GM18951 (cell line): ENCODE measurements at regions not wholly inside any gene's neighbourhood (a gene's known extent, or its start where the extent isn't known, plus 50 kb on each side); places are given as distances from the start of the nearest gene placed in this dataset.
"Not testable (repeated sequence)": the region's sequence is repeated elsewhere in the genome, so short reads cannot be mapped to it uniquely, and the experiment has no call there.

Experiments
- in situ Hi-C: fragments of 300-500 bp; cut with MboI; formaldehyde crosslinking; loops from one replicate; pipeline ENCODE4 v1.12.0; 2022; ENCODE audit warnings: low sequenced_read_pairs, mixed read lengths, inconsistent platforms; ENCODE audit not compliant: unreplicated experiment

DNA sequence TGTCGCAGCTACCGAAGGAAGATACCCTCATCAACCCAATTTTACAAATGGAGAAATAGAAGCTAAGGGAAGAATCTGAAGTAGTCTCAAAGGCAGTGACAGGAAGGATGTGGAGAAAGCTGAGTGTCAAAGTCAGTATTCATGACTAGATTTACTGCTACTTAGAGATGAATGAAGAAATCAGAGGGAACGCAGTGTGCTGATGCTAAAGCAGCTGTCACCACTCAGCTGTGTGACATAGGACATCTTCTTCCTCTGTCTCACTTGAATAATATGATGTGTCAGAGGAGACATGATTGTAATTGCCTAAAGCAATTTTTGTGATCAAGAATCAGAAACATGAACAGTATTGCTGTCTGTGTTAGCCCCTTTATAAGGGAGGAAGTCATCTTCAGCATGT, 54.1 kb downstream of the RAB6D start:
- in situ Hi-C loops = loop anchor here (25.0 kb wide), 1 partner anchor 148 kb away; no protein-coding TSS in a partner anchor

DNA sequence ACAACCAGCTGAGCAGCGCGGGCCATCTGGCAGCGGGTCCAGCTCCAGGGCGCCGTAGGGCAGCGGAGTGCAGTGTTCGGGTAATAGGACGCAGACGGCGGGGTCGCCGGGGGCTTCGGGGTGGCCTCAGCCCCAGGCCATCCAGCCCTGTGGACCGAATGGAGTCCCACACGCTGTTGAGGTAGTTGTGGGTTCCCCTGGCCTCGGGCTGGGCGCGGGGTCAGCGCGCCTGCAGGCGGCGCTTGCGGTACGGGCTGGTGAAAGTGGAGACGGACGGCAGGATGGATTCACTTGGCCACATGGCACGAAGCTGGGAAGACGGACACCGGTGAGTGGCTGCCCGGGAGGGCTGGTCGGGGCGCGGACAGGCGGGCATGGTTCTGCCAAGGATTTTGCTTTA, 63.8 kb downstream of the RAB6D start:
- in situ Hi-C loops = loop anchor here (25.0 kb wide), 1 partner anchor 138 kb away; no protein-coding TSS in a partner anchor

- in situ Hi-C loops = not testable (repeated sequence)
These were observed 68.5 kb downstream of the POTEE start for GRCh38 chr2:131277857-131278256.

DNA sequence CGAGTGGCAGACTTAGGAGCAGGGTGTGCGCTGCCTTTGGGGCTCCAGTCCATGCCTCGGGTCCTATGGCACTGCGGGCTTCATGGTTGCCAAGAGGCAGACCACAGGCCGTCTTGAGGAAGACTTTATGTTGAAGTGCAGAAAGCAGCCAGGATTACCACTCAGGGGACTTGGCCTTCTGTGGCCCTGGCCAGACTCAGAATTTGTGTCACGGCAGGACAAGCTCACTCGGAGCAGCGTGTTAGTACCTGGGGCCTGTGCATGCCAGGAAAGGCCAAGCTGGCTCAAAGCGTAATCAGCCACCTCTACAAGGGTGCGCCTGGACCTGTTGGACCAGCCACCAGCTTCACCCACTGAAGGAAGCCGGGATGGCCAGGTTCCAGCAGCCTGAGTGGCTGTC, 68.0 kb downstream of the POTEE start:
- in situ Hi-C loops = not testable (repeated sequence)

- in situ Hi-C loops = not testable (repeated sequence)
These were observed 62.7 kb downstream of the POTEE start for GRCh38 chr2:131272019-131272418.

DNA sequence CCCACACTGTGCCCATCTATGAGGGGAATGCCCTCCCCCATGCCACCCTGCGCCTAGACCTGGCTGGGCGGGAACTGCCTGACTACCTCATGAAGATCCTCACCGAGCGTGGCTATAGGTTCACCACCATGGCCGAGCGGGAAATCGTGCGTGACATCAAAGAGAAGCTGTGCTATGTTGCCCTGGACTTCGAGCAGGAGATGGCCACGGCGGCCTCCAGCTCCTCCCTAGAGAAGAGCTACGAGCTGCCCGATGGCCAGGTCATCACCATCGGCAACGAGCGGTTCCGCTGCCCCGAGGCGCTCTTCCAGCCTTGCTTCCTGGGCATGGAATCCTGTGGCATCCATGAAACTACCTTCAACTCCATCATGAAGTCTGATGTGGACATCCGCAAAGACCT, 54.7 kb downstream of the POTEE start:
- in situ Hi-C loops = not testable (repeated sequence)
